ENCODE measurements at regions not wholly inside any gene's neighbourhood (a gene's known extent, or its start where the extent isn't known, plus 50 kb on each side); places are given as distances from the start of the nearest gene placed in this dataset. TPM values are rescaled to one million over a fixed set of nuclear protein-coding genes. Genes with fewer than 3 reads are reported as not detected.

Small RNA genes lying in the stretch of these regions (small RNA-seq; reads per million reads assigned to genes)
- gene RF00017, result not detected

All from skeletal muscle tissue (tissue), 1 donor.